ENCODE measurements at regions not wholly inside any gene's neighbourhood (a gene's known extent, or its start where the extent isn't known, plus 50 kb on each side); places are given as distances from the start of the nearest gene placed in this dataset.

DNA sequence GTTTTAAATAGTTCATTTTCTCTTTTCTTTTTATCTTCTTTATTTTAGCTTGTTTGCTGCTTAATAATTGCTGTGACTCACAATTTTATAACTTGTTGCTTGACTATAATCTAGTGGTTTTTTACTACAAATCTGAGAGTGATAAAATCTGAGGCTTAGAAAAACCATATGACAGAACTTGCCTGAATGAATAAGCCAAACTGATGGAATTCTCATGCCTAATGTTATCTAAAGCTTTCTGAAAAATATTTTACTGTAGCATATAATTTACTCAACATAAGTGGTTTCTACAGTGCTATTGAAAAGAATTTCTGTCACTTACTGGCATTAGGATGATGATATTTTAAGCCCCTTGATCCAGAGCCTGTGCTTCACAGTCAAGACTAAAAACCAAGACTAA, 175.1 kb downstream of the VGLL3 start:
- Histone ChIP-seq H3K79me2 (ENCODE audit: low read length) (no peaks in the 10 kb centered on the region), H4K20me1 (ENCODE audit: low read length) (no peaks in the 10 kb centered on the region), H3K27ac (ENCODE audit: low read length) (no peak overlapping the region), H3K4me2 (ENCODE audit: low read length) (no peak overlapping the region), H3K4me1 (ENCODE audit: insufficient read depth, low read length) (peaks cover 5% of the 10 kb centered on the region; the same call in 1 of the 2 replicates), H3K27me3 (ENCODE audit: low read length) (no peaks in the 10 kb centered on the region), H3K9me2 (replicated peaks; ENCODE audit: low read length) (no peaks in the 10 kb centered on the region), H2AFZ (ENCODE audit: low read length) (no peak overlapping the region), H3K36me3 (ENCODE audit: low read depth, low read length) (no peaks in the 10 kb centered on the region), H3K4me3 (ENCODE audit: low read length) (no peak overlapping the region), H3K9me3 (ENCODE audit: low read length) (no peaks in the 10 kb centered on the region), H3F3A (ENCODE audit: low read length, unreplicated experiment) (no peaks in the 10 kb centered on the region), H3K9ac (ENCODE audit: low read length) (no peak overlapping the region)
- POLR2A ChIA-PET (ENCODE audit: unreplicated experiment): interaction anchor here (0.6 kb wide), 1 partner anchor 13 kb away, joined by 3 read pairs; no protein-coding TSS in a partner anchor
- CTCF ChIA-PET: no interaction called here
- TF ChIP-seq, protein P1, sequence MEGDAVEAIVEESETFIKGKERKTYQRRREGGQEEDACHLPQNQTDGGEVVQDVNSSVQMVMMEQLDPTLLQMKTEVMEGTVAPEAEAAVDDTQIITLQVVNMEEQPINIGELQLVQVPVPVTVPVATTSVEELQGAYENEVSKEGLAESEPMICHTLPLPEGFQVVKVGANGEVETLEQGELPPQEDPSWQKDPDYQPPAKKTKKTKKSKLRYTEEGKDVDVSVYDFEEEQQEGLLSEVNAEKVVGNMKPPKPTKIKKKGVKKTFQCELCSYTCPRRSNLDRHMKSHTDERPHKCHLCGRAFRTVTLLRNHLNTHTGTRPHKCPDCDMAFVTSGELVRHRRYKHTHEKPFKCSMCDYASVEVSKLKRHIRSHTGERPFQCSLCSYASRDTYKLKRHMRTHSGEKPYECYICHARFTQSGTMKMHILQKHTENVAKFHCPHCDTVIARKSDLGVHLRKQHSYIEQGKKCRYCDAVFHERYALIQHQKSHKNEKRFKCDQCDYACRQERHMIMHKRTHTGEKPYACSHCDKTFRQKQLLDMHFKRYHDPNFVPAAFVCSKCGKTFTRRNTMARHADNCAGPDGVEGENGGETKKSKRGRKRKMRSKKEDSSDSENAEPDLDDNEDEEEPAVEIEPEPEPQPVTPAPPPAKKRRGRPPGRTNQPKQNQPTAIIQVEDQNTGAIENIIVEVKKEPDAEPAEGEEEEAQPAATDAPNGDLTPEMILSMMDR (conservative IDR thresholded peaks at IDR 0.05; ENCODE audit: low read depth, low read length): no peak
- TF ChIP-seq EZH2phosphoT487 (IDR thresholded peaks at IDR 0.05; ENCODE audit: borderline replicate concordance, low read length): no peak
- TF ChIP-seq EZH2 (IDR thresholded peaks at IDR 0.05; ENCODE audit: low read length, unreplicated experiment): no peak
- DNase-seq (no peak), ATAC-seq (peak; percentile 69)
- BruUV-seq (replicated peaks): no TSS peak
- intact Hi-C loops (cut with micrococcal nuclease): no loop called here

DNA sequence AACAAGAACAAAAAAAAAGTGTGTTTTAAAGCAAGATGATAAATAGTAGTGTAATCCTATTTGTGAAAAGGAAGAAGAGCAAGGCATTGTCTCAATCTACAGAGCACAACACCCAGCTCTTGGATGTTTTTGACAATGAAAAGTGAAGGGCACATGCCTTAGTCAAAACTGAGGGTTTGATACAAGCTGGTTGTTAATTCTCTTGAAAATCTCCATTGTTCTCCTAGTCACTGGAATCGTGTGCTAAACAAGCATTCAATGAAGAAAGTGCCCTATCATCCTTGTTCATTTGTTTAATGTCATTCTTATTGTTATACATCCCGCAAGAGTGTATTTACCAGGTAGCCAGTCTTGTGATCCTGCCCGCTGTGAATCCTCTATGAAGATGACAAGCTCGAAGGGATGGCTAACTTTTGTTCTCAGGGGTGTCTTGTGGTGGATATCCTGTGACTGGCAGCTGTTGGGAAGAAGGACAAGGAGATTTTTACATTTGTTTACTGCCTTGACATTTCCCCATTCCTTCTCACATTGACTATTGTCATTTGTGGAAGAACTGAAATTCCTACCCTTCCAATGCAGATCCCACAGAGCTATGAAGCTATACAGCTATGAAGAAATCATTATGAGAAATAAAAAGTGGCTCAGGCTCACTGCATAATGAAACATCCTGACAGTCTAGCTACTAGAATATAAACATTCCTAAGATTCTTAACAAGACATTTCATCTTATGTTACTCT, 175.9 kb downstream of the VGLL3 start:
- Histone ChIP-seq H3K36me3 (ENCODE audit: low read depth, low read length) (no peaks in the 10 kb centered on the region), H3K27me3 (ENCODE audit: low read length) (no peaks in the 10 kb centered on the region), H3K9me2 (replicated peaks; ENCODE audit: low read length) (no peaks in the 10 kb centered on the region), H3K4me3 (ENCODE audit: low read length) (no peak overlapping the region), H3K79me2 (ENCODE audit: low read length) (no peaks in the 10 kb centered on the region), H4K20me1 (ENCODE audit: low read length) (no peaks in the 10 kb centered on the region), H3K4me2 (ENCODE audit: low read length) (no peak overlapping the region), H3K4me1 (ENCODE audit: insufficient read depth, low read length) (peaks cover 5% of the 10 kb centered on the region; the same call in 1 of the 2 replicates), H3F3A (ENCODE audit: low read length, unreplicated experiment) (no peaks in the 10 kb centered on the region), H3K27ac (ENCODE audit: low read length) (no peak overlapping the region), H3K9me3 (ENCODE audit: low read length) (no peaks in the 10 kb centered on the region), H2AFZ (ENCODE audit: low read length) (no peak overlapping the region), H3K9ac (ENCODE audit: low read length) (no peak overlapping the region)
- peak; percentile 7 for DNase-seq
- ChIA-PET POLR2A (ENCODE audit: unreplicated experiment) (interaction anchor here (0.6 kb wide), 1 partner anchor 12 kb away, joined by 3 read pairs; no protein-coding TSS in a partner anchor), CTCF (no interaction called here)
- intact Hi-C loops (cut with micrococcal nuclease): no loop called here
- TF ChIP-seq, protein P1 (conservative IDR thresholded peaks at IDR 0.05; ENCODE audit: low read depth, low read length): no peak
- no peak for TF ChIP-seq EZH2phosphoT487 (IDR thresholded peaks at IDR 0.05; ENCODE audit: borderline replicate concordance, low read length)
- no peak for TF ChIP-seq EZH2 (IDR thresholded peaks at IDR 0.05; ENCODE audit: low read length, unreplicated experiment)
- peak; percentile 56 for ATAC-seq
- BruUV-seq (replicated peaks): no TSS peak

DNA sequence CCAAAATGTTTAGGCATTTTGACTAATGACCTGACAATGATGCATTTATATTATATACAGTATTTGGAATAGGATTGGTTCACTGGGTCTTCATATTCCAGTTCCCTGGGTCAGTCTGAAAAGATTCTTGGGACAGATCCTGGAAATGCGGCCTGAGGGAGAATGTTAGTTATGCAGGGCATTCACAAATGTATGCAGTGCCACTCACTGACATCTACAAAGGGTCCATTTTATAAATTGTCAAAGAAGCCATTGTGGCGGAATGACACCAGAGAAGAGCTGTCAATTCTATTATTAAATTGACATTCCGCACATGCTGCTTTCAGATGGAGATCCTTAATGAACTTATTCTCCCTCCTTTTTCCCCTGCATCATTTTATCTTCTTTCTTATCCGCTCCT, 176.6 kb downstream of the VGLL3 start:
- CTCF ChIA-PET: no interaction called here
- POLR2A ChIA-PET (ENCODE audit: unreplicated experiment): no interaction called here

More for the DNA sequence above, 176.6 kb downstream of the VGLL3 start:
- DNase-seq (no peak), ATAC-seq (no peak)
- no peaks in the 10 kb centered on the region for H3K27me3 ChIP-seq (ENCODE audit: low read length)
- TF ChIP-seq EZH2 (IDR thresholded peaks at IDR 0.05; ENCODE audit: low read length, unreplicated experiment) (no peak), EZH2phosphoT487 (IDR thresholded peaks at IDR 0.05; ENCODE audit: borderline replicate concordance, low read length) (no peak)
- TF ChIP-seq, protein P1 (conservative IDR thresholded peaks at IDR 0.05; ENCODE audit: low read depth, low read length): no peak
- H3K27ac ChIP-seq (ENCODE audit: low read length): no peak overlapping the region
- H3K36me3 ChIP-seq (ENCODE audit: low read depth, low read length): no peaks in the 10 kb centered on the region
- H2AFZ ChIP-seq (ENCODE audit: low read length): no peak overlapping the region
- no peak overlapping the region for H3K4me2 ChIP-seq (ENCODE audit: low read length)
- no peaks in the 10 kb centered on the region for H3K9me3 ChIP-seq (ENCODE audit: low read length)
- BruUV-seq (replicated peaks): no TSS peak
- no peaks in the 10 kb centered on the region for H4K20me1 ChIP-seq (ENCODE audit: low read length)
- H3K9me2 ChIP-seq (replicated peaks; ENCODE audit: low read length): no peaks in the 10 kb centered on the region
- peaks cover 5% of the 10 kb centered on the region; the same call in 1 of the 2 replicates for H3K4me1 ChIP-seq (ENCODE audit: insufficient read depth, low read length)
- no peaks in the 10 kb centered on the region for H3K79me2 ChIP-seq (ENCODE audit: low read length)
- H3F3A ChIP-seq (ENCODE audit: low read length, unreplicated experiment): no peaks in the 10 kb centered on the region
- no peak overlapping the region for H3K4me3 ChIP-seq (ENCODE audit: low read length)
- no peak overlapping the region for H3K9ac ChIP-seq (ENCODE audit: low read length)
- intact Hi-C loops (cut with micrococcal nuclease): no loop called here
